Vagina (tissue), 2 donors: ENCODE measurements at regions not wholly inside any gene's neighbourhood (a gene's known extent, or its start where the extent isn't known, plus 50 kb on each side); places are given as distances from the start of the nearest gene placed in this dataset.

Experiments used
- POLR2A ChIP-seq, 2 donors: fragments of 450-650 bp; IDR thresholded peaks; one replicate each; pipeline ENCODE4 v1.6.1; 2017; ENCODE audit warnings: antibody characterized with exemption in 2 of 2, mild to moderate bottlenecking in 2 of 2, moderate library complexity in 2 of 2
- TF ChIP-seq, protein P1 (sequence below), 3 experiments: fragments of 450-650 bp in 2 of 3; fragments of 200-600 bp in 1 of 3; sonication (generic) in 1 of 3; IDR thresholded peaks; one replicate each; pipeline ENCODE4 v1.5.1; 2017 to 2019; ENCODE audit warnings: antibody characterized with exemption in 3 of 3, mild to moderate bottlenecking in 2 of 3, moderate library complexity in 2 of 3

DNA sequence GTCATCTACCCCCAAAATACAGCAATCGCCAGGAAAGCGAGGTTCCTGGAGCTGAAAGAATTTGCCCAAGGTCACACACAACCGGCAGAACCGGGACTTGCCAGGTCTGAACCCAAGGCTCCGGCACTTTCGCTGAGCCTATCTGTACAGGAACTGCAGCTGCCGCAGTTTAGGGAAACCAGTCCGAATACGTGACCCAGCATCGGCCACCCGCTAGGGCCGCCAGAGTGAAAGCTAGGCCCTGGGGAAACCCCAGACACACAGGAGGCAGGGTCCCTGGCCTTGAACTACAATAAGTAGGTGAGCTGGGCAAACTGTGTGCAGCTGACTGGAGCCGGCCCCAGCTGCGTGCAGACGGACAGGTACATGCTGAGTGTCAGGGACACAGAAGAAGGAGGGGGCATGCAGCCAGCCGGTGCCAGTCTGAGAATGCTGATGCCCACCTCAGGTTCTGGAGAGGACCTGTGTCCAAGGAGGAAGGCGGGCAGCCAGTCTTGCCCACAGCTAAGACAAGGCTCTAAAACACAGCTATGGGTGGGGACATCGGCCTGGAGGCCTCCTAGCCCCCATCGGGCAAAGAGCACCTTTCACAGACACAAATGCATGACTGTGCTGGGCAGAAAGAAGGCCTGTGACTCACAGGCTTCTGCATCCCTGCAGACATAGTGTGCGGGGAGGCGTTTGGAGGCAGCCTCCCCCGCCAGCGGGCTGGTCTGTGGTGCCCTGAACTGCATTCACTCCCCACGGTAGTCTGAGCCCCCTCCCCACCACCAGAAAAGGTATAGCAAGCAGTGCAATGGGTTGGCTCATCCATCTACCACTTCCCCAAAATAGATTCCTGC lies 107.4 kb upstream of the ID2 start:
- TF ChIP-seq, protein P1, sequence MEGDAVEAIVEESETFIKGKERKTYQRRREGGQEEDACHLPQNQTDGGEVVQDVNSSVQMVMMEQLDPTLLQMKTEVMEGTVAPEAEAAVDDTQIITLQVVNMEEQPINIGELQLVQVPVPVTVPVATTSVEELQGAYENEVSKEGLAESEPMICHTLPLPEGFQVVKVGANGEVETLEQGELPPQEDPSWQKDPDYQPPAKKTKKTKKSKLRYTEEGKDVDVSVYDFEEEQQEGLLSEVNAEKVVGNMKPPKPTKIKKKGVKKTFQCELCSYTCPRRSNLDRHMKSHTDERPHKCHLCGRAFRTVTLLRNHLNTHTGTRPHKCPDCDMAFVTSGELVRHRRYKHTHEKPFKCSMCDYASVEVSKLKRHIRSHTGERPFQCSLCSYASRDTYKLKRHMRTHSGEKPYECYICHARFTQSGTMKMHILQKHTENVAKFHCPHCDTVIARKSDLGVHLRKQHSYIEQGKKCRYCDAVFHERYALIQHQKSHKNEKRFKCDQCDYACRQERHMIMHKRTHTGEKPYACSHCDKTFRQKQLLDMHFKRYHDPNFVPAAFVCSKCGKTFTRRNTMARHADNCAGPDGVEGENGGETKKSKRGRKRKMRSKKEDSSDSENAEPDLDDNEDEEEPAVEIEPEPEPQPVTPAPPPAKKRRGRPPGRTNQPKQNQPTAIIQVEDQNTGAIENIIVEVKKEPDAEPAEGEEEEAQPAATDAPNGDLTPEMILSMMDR (IDR thresholded peaks at IDR 0.05): no peak
- no peak for TF ChIP-seq POLR2A (IDR thresholded peaks at IDR 0.05)
